Esophagus squamous epithelium (tissue), 4 donors: ENCODE measurements at regions not wholly inside any gene's neighbourhood (a gene's known extent, or its start where the extent isn't known, plus 50 kb on each side); places are given as distances from the start of the nearest gene placed in this dataset.

ENCODE experiments used
- POLR2A ChIP-seq, 4 donors: fragments of 450-650 bp; IDR thresholded peaks; one replicate each; pipeline ENCODE4 v1.6.1; 2017; ENCODE audit warnings: antibody characterized with exemption in 4 of 4, mild to moderate bottlenecking in 4 of 4, moderate library complexity in 3 of 4
- TF ChIP-seq, protein P1 (sequence below), 6 experiments: fragments of 450-650 bp in 4 of 6; fragments of 200-600 bp in 2 of 6; sonication (generic) in 2 of 6; IDR thresholded peaks; one replicate each; pipeline ENCODE4 v1.5.1; 2016 to 2019; ENCODE audit warnings: antibody characterized with exemption in 6 of 6, mild to moderate bottlenecking in 4 of 6, moderate library complexity in 4 of 6

- TF ChIP-seq, protein P1, sequence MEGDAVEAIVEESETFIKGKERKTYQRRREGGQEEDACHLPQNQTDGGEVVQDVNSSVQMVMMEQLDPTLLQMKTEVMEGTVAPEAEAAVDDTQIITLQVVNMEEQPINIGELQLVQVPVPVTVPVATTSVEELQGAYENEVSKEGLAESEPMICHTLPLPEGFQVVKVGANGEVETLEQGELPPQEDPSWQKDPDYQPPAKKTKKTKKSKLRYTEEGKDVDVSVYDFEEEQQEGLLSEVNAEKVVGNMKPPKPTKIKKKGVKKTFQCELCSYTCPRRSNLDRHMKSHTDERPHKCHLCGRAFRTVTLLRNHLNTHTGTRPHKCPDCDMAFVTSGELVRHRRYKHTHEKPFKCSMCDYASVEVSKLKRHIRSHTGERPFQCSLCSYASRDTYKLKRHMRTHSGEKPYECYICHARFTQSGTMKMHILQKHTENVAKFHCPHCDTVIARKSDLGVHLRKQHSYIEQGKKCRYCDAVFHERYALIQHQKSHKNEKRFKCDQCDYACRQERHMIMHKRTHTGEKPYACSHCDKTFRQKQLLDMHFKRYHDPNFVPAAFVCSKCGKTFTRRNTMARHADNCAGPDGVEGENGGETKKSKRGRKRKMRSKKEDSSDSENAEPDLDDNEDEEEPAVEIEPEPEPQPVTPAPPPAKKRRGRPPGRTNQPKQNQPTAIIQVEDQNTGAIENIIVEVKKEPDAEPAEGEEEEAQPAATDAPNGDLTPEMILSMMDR (IDR thresholded peaks at IDR 0.05): no peak
- TF ChIP-seq POLR2A (IDR thresholded peaks at IDR 0.05): no peak
Measured at GRCh38 chr4:67375291-67375690, 170.0 kb downstream of the CENPC start.
